H1 (cell line): ENCODE measurements at regions not wholly inside any gene's neighbourhood (a gene's known extent, or its start where the extent isn't known, plus 50 kb on each side); places are given as distances from the start of the nearest gene placed in this dataset.

Experiments used
- CTCF ChIA-PET: fragments of 300-600 bp; sonication (Branson Sonifier 250); formaldehyde crosslinking; loops from one replicate; lab custom pipeline; 2021; ENCODE audit not compliant: partially characterized antibody; lab: Charles Lee
- POLR2A ChIA-PET: fragments of 300-600 bp; sonication (Branson Sonifier 250); formaldehyde crosslinking; loops from one replicate; lab custom pipeline; 2021; ENCODE audit warnings: inconsistent platforms; ENCODE audit not compliant: partially characterized antibody; lab: Charles Lee
- DNase-seq, 2 experiments: peaks; one replicate each; pipeline versions ENCODE4 v3.0.0 to v3.0.0-alpha.2; 2010 to 2022; ENCODE audit warnings: low spot score in 2 of 2, low read depth in 1 of 2, mixed read lengths in 1 of 2
- FAIRE-seq: peaks from 2 replicates; lab custom pipeline; 2011; peaks lifted over from hg19 to GRCh38; lab: Jason Lieb, UNC
- H2AFZ ChIP-seq: 2 replicates; pipeline ENCODE4 v1.8.1; 2012; ENCODE audit warnings: low read length, inconsistent platforms
- H2AK5ac ChIP-seq: 2 replicates; pipeline ENCODE4 v1.6.1; 2013; ENCODE audit warnings: low read depth, low read length
- H2BK120ac ChIP-seq: replicated peaks from 2 replicates; pipeline ENCODE3; 2013; ENCODE audit warnings: low read depth, low read length, inconsistent platforms
- H2BK12ac ChIP-seq: 2 replicates; pipeline ENCODE4 v1.6.1; 2013; ENCODE audit warnings: low read depth, low read length
- H2BK15ac ChIP-seq: 2 replicates; pipeline ENCODE4 v1.6.1; 2013; ENCODE audit warnings: low read length
- H2BK20ac ChIP-seq: 2 replicates; pipeline ENCODE4 v1.6.1; 2013; ENCODE audit warnings: low read length
- H2BK5ac ChIP-seq: 2 replicates; pipeline ENCODE4 v1.6.1; 2013; ENCODE audit warnings: low read depth, low read length
- H3K14ac ChIP-seq: 2 replicates; pipeline ENCODE4 v1.6.1; 2013; ENCODE audit warnings: inconsistent platforms; ENCODE audit not compliant: insufficient read length
- H3K18ac ChIP-seq: 2 replicates; pipeline ENCODE4 v1.6.1; 2013; ENCODE audit warnings: low read length; ENCODE audit errors: extremely low read depth
- H3K23ac ChIP-seq: 2 replicates; pipeline ENCODE4 v1.6.1; 2013; ENCODE audit warnings: inconsistent platforms; ENCODE audit not compliant: insufficient read length
- H3K23me2 ChIP-seq: 2 replicates; pipeline ENCODE4 v1.6.1; 2013; ENCODE audit warnings: low read depth, low read length
- H3K27ac ChIP-seq: 2 replicates; pipeline ENCODE4 v1.6.1; 2011; ENCODE audit warnings: low read depth, low read length, inconsistent platforms
- H3K27me3 ChIP-seq, 4 experiments: replicated peaks in 1 of 4; 1 replicate in 1 of 4; 2 replicates in 3 of 4; pipeline versions ENCODE4 v1.6.1 to v1.8.1; 2011 to 2013; ENCODE audit warnings: low read length in 3 of 4, mild to moderate bottlenecking in 3 of 4, inconsistent platforms in 2 of 4, mixed read lengths in 2 of 4, moderate library complexity in 1 of 4; ENCODE audit not compliant: control insufficient read depth in 3 of 4, insufficient read depth in 3 of 4; ENCODE audit errors: extremely low read depth in 1 of 4
- H3K36me3 ChIP-seq, 4 experiments: 2 replicates each; pipeline versions ENCODE4 v1.6.1 to v1.8.1; 2011 to 2013; ENCODE audit warnings: mild to moderate bottlenecking in 4 of 4, low read length in 3 of 4, moderate library complexity in 2 of 4, control low read depth in 1 of 4, inconsistent platforms in 1 of 4; ENCODE audit not compliant: insufficient read depth in 4 of 4, control insufficient read depth in 2 of 4
- H3K4ac ChIP-seq: replicated peaks from 2 replicates; pipeline ENCODE3; 2013; ENCODE audit warnings: low read length, low read depth, mixed read lengths, inconsistent platforms; ENCODE audit not compliant: insufficient read length
- H3K4me1 ChIP-seq, 4 experiments: replicated peaks in 1 of 4; 1 replicate in 1 of 4; 2 replicates in 3 of 4; pipeline versions ENCODE4 v1.6.1 to v1.8.1; 2011 to 2013; ENCODE audit warnings: low read length in 3 of 4, inconsistent platforms in 2 of 4, mixed read lengths in 1 of 4; ENCODE audit not compliant: insufficient read depth in 4 of 4, control insufficient read depth in 3 of 4
- H3K4me2 ChIP-seq, 2 experiments: 2 replicates each; pipeline versions ENCODE4 v1.6.1 to v1.8.1; 2011 to 2013; ENCODE audit warnings: low read depth in 2 of 2, low read length in 2 of 2, control low read depth in 1 of 2, inconsistent platforms in 1 of 2, mild to moderate bottlenecking in 1 of 2; ENCODE audit not compliant: insufficient read depth in 1 of 2
- H3K4me3 ChIP-seq, 4 experiments: fragments of 200-600, 300-600 bp in 1 of 4; sonication (generic), shearing (Covaris generic), sonication (Bioruptor Twin) in 1 of 4; 2 replicates each; pipeline versions ENCODE4 v1.5.1 to v1.8.1; 2011 to 2016; ENCODE audit warnings: low read length in 4 of 4, low read depth in 3 of 4, control low read depth in 2 of 4, inconsistent platforms in 2 of 4, mild to moderate bottlenecking in 2 of 4, mixed read lengths in 1 of 4, moderate library complexity in 1 of 4; ENCODE audit not compliant: insufficient read depth in 2 of 4; ENCODE audit errors: extremely low read depth in 1 of 4
- H3K56ac ChIP-seq: replicated peaks from 2 replicates; pipeline ENCODE3; 2013; ENCODE audit warnings: low read depth, mild to moderate bottlenecking, mixed read lengths, low read length, inconsistent platforms; ENCODE audit not compliant: insufficient read length
- H3K79me1 ChIP-seq: 2 replicates; pipeline ENCODE4 v1.6.1; 2013; ENCODE audit warnings: low read depth, low read length, control low read depth
- H3K79me2 ChIP-seq, 2 experiments: 2 replicates each; pipeline versions ENCODE4 v1.6.1 to v1.8.1; 2012 to 2013; ENCODE audit warnings: low read length in 2 of 2, mild to moderate bottlenecking in 2 of 2, inconsistent platforms in 1 of 2; ENCODE audit not compliant: insufficient read depth in 2 of 2, control insufficient read depth in 1 of 2
- H3K9ac ChIP-seq, 4 experiments: replicated peaks in 1 of 4; 1 replicate in 1 of 4; 2 replicates in 3 of 4; pipeline versions ENCODE4 v1.6.1 to v1.8.1; 2011 to 2013; ENCODE audit warnings: low read depth in 3 of 4, low read length in 3 of 4, control low read depth in 2 of 4, mild to moderate bottlenecking in 2 of 4, moderate library complexity in 2 of 4, inconsistent platforms in 1 of 4; ENCODE audit errors: extremely low read depth in 1 of 4
- H3K9me3 ChIP-seq, 2 experiments: 2 replicates each; pipeline versions ENCODE4 v1.6.1 to v1.8.1; 2012 to 2013; ENCODE audit warnings: mild to moderate bottlenecking in 2 of 2, moderate library complexity in 2 of 2, control low read depth in 1 of 2, inconsistent platforms in 1 of 2, low read depth in 1 of 2, low read length in 1 of 2, mixed read lengths in 1 of 2; ENCODE audit not compliant: insufficient read depth in 2 of 2
- H4K20me1 ChIP-seq, 2 experiments: replicated peaks in 1 of 2; 2 replicates each; pipeline versions ENCODE3 to v1.8.1; 2011 to 2013; ENCODE audit warnings: inconsistent platforms in 2 of 2, low read length in 2 of 2, mild to moderate bottlenecking in 1 of 2; ENCODE audit not compliant: insufficient read depth in 2 of 2, control insufficient read depth in 1 of 2
- H4K5ac ChIP-seq: 2 replicates; pipeline ENCODE4 v1.6.1; 2013; ENCODE audit warnings: low read length, low read depth, mixed read lengths, inconsistent platforms; ENCODE audit not compliant: insufficient read length
- H4K8ac ChIP-seq: 2 replicates; pipeline ENCODE4 v1.8.0; 2013; ENCODE audit warnings: mild to moderate bottlenecking, moderate library complexity, low read length, inconsistent platforms; ENCODE audit not compliant: insufficient read depth; ENCODE audit errors: extremely low read depth
- H4K91ac ChIP-seq: replicated peaks from 2 replicates; pipeline ENCODE3; 2013; ENCODE audit warnings: low read length, mixed read lengths, inconsistent platforms; ENCODE audit not compliant: insufficient read length
- BRCA1 ChIP-seq: IDR thresholded peaks from 2 replicates; pipeline ENCODE4 v1.6.1; 2012; ENCODE audit warnings: low read depth, low read length, improper control_type of control experiment
- CREB1 ChIP-seq: IDR thresholded peaks from 2 replicates; pipeline ENCODE4 v1.6.1; 2012; ENCODE audit warnings: inconsistent platforms
- GABPA ChIP-seq: IDR thresholded peaks from 2 replicates; pipeline ENCODE4 v1.6.1; 2011; ENCODE audit warnings: mild to moderate bottlenecking, low read length, moderate library complexity, borderline replicate concordance; ENCODE audit not compliant: insufficient read depth
- MAFK ChIP-seq: IDR thresholded peaks from 2 replicates; pipeline ENCODE4 v1.6.1; 2012; ENCODE audit warnings: low read depth, mild to moderate bottlenecking, improper control_type of control experiment, low read length
- SIN3A ChIP-seq, 2 experiments: IDR thresholded peaks in 1 of 2; conservative IDR thresholded peaks in 1 of 2; 2 replicates each; pipeline ENCODE4 v1.6.1; 2011 to 2012; ENCODE audit warnings: low read length in 2 of 2, improper control_type of control experiment in 1 of 2, low read depth in 1 of 2, mild to moderate bottlenecking in 1 of 2
- TBP ChIP-seq: IDR thresholded peaks from 2 replicates; pipeline ENCODE4 v1.6.1; 2011; ENCODE audit warnings: low read depth, low read length, improper control_type of control experiment
- TCF12 ChIP-seq: IDR thresholded peaks from 2 replicates; pipeline ENCODE4 v1.6.1; 2011; ENCODE audit warnings: low read depth, mild to moderate bottlenecking, low read length
- WGBS, 2 experiments: shearing (Covaris generic) in 1 of 2; methylation state at CpG; one replicate each; pipeline versions ENCODE4 v1.1.6 to v1.1.7; 2013 to 2015; ENCODE audit warnings: low lambda C conversion rate in 2 of 2, mixed read lengths in 2 of 2, inconsistent platforms in 1 of 2, low coverage in 1 of 2, missing lambda C conversion rate in 1 of 2; ENCODE audit not compliant: insufficient replicate concordance in 2 of 2, insufficient coverage in 1 of 2, insufficient read length in 1 of 2; ENCODE audit errors: extremely low coverage in 1 of 2, missing lambda C conversion rate in 1 of 2; 5-methylcytosine and 5-hydroxymethylcytosine counted together

DNA sequence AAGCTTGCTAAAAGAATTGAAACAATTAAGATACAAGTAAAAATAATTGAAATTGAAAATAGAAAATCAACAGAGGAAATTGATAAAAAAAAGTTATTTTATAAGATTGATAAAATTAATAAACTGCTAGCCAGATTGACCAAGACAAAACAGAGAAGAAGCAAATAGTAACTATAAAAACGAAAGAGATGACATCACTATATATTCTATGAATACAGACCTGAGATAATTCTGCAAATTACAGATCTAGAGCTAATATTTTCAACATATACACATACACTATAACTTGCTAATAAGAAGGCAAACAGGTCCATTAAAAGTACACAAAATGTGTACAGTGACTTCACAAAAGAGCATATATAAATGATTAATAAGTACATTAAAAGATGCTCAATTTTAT, 90.1 kb upstream of the RNPC3 start:
- H2BK12ac ChIP-seq: no peak overlapping the region
- no peaks in the 10 kb centered on the region for H3K27me3 ChIP-seq
- H2AK5ac ChIP-seq: no peak overlapping the region
- H2BK20ac ChIP-seq: no peak overlapping the region
- no peaks in the 10 kb centered on the region for H3K79me1 ChIP-seq
- no peak overlapping the region for H2BK120ac ChIP-seq
- no peaks in the 10 kb centered on the region for H3K23me2 ChIP-seq
- no peak overlapping the region for H3K9ac ChIP-seq
- H2AFZ ChIP-seq: no peak overlapping the region
- H4K20me1 ChIP-seq: no peaks in the 10 kb centered on the region
- no peak overlapping the region for H3K56ac ChIP-seq
- no peak overlapping the region for H2BK5ac ChIP-seq
- H3K23ac ChIP-seq: no peak overlapping the region
- H3K27ac ChIP-seq: no peak overlapping the region
- no peak overlapping the region for H4K8ac ChIP-seq
- H4K5ac ChIP-seq: no peak overlapping the region
- POLR2A ChIA-PET: no interaction called here
- H3K14ac ChIP-seq: no peak overlapping the region
- no peak for FAIRE-seq
- H4K91ac ChIP-seq: no peak overlapping the region
- H2BK15ac ChIP-seq: no peak overlapping the region
- H3K4ac ChIP-seq: no peak overlapping the region
- no peak overlapping the region for H3K18ac ChIP-seq
- no peaks in the 10 kb centered on the region for H3K4me1 ChIP-seq
- H3K79me2 ChIP-seq: no peaks in the 10 kb centered on the region
- CTCF ChIA-PET: no interaction called here
- WGBS, 2 experiments: 96% methylated on average over 1 of the region's 1 CpG; no CpG with 5 or more reads in 1 of the 2 experiments
- no peak overlapping the region for H3K4me3 ChIP-seq
- no peak for DNase-seq
- H3K4me2 ChIP-seq: no peak overlapping the region
- H3K9me3 ChIP-seq: no peaks in the 10 kb centered on the region; a peak in 1 of 4 replicates
- no peaks in the 10 kb centered on the region for H3K36me3 ChIP-seq
- no peak for TF ChIP-seq MAFK
- no peak for TF ChIP-seq CREB1
- no peak for TF ChIP-seq TBP
- no peak for TF ChIP-seq SIN3A (conservative IDR thresholded peaks at IDR 0.05 in 1 of 2, IDR thresholded peaks at IDR 0.05 in 1 of 2; ENCODE audit: low read depth in 1 of 2, low read length in 2 of 2)
- no peak for TF ChIP-seq BRCA1
- no peak for TF ChIP-seq TCF12
- no peak for TF ChIP-seq GABPA
